Fibroblast of lung (primary cell): ENCODE measurements at regions not wholly inside any gene's neighbourhood (a gene's known extent, or its start where the extent isn't known, plus 50 kb on each side); places are given as distances from the start of the nearest gene placed in this dataset.

Source experiments
- EZH2 ChIP-seq: IDR thresholded peaks from 2 replicates; pipeline ENCODE4 v1.5.1; 2012; ENCODE audit warnings: low read length, control low read depth, mild to moderate bottlenecking; ENCODE audit errors: missing control alignments
- TF ChIP-seq, protein P1 (sequence below), 2 donors: IDR thresholded peaks in 1 of 2; conservative IDR thresholded peaks in 1 of 2; 1 replicate in 1 of 2; 2 replicates in 1 of 2; pipeline ENCODE4 v1.5.1; 2011 to 2012; ENCODE audit warnings: low read length in 2 of 2, control low read depth in 1 of 2, inconsistent platforms in 1 of 2, low read depth in 1 of 2, mild to moderate bottlenecking in 1 of 2

DNA sequence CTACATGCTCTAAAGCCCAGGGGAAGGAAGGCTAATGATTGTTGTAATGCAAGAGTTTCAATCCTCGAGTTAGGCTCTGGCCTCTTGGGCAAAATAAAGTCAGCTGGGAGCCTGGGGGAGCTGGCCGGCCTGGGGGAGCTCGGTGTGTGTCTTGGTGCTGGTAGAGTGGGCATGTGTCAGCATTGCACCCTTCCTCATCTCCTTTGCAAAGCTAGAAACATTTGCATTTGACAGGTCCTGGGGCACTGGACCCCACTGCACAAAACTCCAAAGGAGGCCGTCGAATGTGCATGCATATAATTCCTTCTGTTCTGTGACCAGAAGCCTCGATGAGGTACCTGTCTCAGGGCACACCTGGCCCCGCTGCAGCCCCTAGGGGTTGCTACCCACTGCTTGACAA, 74.6 kb upstream of the SLC22A23 start:
- no peak for TF ChIP-seq EZH2
- TF ChIP-seq, protein P1, sequence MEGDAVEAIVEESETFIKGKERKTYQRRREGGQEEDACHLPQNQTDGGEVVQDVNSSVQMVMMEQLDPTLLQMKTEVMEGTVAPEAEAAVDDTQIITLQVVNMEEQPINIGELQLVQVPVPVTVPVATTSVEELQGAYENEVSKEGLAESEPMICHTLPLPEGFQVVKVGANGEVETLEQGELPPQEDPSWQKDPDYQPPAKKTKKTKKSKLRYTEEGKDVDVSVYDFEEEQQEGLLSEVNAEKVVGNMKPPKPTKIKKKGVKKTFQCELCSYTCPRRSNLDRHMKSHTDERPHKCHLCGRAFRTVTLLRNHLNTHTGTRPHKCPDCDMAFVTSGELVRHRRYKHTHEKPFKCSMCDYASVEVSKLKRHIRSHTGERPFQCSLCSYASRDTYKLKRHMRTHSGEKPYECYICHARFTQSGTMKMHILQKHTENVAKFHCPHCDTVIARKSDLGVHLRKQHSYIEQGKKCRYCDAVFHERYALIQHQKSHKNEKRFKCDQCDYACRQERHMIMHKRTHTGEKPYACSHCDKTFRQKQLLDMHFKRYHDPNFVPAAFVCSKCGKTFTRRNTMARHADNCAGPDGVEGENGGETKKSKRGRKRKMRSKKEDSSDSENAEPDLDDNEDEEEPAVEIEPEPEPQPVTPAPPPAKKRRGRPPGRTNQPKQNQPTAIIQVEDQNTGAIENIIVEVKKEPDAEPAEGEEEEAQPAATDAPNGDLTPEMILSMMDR (conservative IDR thresholded peaks at IDR 0.05 in 1 of 2, IDR thresholded peaks at IDR 0.05 in 1 of 2; ENCODE audit: low read depth in 1 of 2, low read length in 2 of 2): no peak
